ENCODE measurements at regions not wholly inside any gene's neighbourhood (a gene's known extent, or its start where the extent isn't known, plus 50 kb on each side); places are given as distances from the start of the nearest gene placed in this dataset.

GRCh38 chr4:104726002-104726401, 231.3 kb upstream of the CXXC4 start:
- H3K4me1 ChIP-seq (ENCODE audit: insufficient read depth, poor library complexity, severe bottlenecking) = peaks cover 25% of the 10 kb centered on the region
- H3K27ac ChIP-seq (ENCODE audit: poor library complexity, severe bottlenecking) = no peak overlapping the region
- no peaks in the 10 kb centered on the region for H3K36me3 ChIP-seq (ENCODE audit: low read depth)
- ATAC-seq (ENCODE audit: low read depth) = no peak
- no peaks in the 10 kb centered on the region for H3K9me3 ChIP-seq (ENCODE audit: severe bottlenecking)
- no peak overlapping the region for H3K4me3 ChIP-seq (ENCODE audit: severe bottlenecking)
- H3K27me3 ChIP-seq (ENCODE audit: insufficient read depth, poor library complexity, severe bottlenecking) = no peaks in the 10 kb centered on the region
- DNase-seq (ENCODE audit: low spot score) = no peak
- no peak for TF ChIP-seq CTCF (IDR thresholded peaks at IDR 0.05; ENCODE audit: poor library complexity, severe bottlenecking)

GRCh38 chr4:104727643-104728042, 232.9 kb upstream of the CXXC4 start:
- Histone ChIP-seq H3K27me3 (ENCODE audit: insufficient read depth, poor library complexity, severe bottlenecking) (no peaks in the 10 kb centered on the region), H3K4me3 (ENCODE audit: severe bottlenecking) (no peak overlapping the region), H3K9me3 (ENCODE audit: severe bottlenecking) (no peaks in the 10 kb centered on the region), H3K4me1 (ENCODE audit: insufficient read depth, poor library complexity, severe bottlenecking) (peaks cover 25% of the 10 kb centered on the region), H3K27ac (ENCODE audit: poor library complexity, severe bottlenecking) (peak overlapping the region; percentile 76), H3K36me3 (ENCODE audit: low read depth) (no peaks in the 10 kb centered on the region)
- DNase-seq (ENCODE audit: low spot score) (no peak), ATAC-seq (ENCODE audit: low read depth) (no peak)
- no peak for TF ChIP-seq CTCF (IDR thresholded peaks at IDR 0.05; ENCODE audit: poor library complexity, severe bottlenecking)

- Histone ChIP-seq H3K9me3 (ENCODE audit: severe bottlenecking) (no peaks in the 10 kb centered on the region), H3K27ac (ENCODE audit: poor library complexity, severe bottlenecking) (peak overlapping the region; percentile 76), H3K36me3 (ENCODE audit: low read depth) (no peaks in the 10 kb centered on the region), H3K4me1 (ENCODE audit: insufficient read depth, poor library complexity, severe bottlenecking) (peaks cover 25% of the 10 kb centered on the region), H3K4me3 (ENCODE audit: severe bottlenecking) (no peak overlapping the region), H3K27me3 (ENCODE audit: insufficient read depth, poor library complexity, severe bottlenecking) (no peaks in the 10 kb centered on the region)
- no peak for TF ChIP-seq CTCF (IDR thresholded peaks at IDR 0.05; ENCODE audit: poor library complexity, severe bottlenecking)
- ATAC-seq (ENCODE audit: low read depth) (peak; percentile 100), DNase-seq (ENCODE audit: low spot score) (peak; percentile 62)
Observed at GRCh38 chr4:104728380-104729122, 233.9 kb upstream of the CXXC4 start.

GRCh38 chr4:104732766-104733165, 238.1 kb upstream of the CXXC4 start:
- Histone ChIP-seq H3K4me3 (ENCODE audit: severe bottlenecking) (no peak overlapping the region), H3K27me3 (ENCODE audit: insufficient read depth, poor library complexity, severe bottlenecking) (no peaks in the 10 kb centered on the region), H3K27ac (ENCODE audit: poor library complexity, severe bottlenecking) (no peak overlapping the region), H3K9me3 (ENCODE audit: severe bottlenecking) (no peaks in the 10 kb centered on the region), H3K36me3 (ENCODE audit: low read depth) (no peaks in the 10 kb centered on the region), H3K4me1 (ENCODE audit: insufficient read depth, poor library complexity, severe bottlenecking) (peaks cover 23% of the 10 kb centered on the region)
- ATAC-seq (ENCODE audit: low read depth) (no peak), DNase-seq (ENCODE audit: low spot score) (no peak)
- no peak for TF ChIP-seq CTCF (IDR thresholded peaks at IDR 0.05; ENCODE audit: poor library complexity, severe bottlenecking)

GRCh38 chr4:104735174-104735573, 240.5 kb upstream of the CXXC4 start:
- Histone ChIP-seq H3K27ac (ENCODE audit: poor library complexity, severe bottlenecking) (no peak overlapping the region), H3K36me3 (ENCODE audit: low read depth) (no peaks in the 10 kb centered on the region), H3K4me1 (ENCODE audit: insufficient read depth, poor library complexity, severe bottlenecking) (peaks cover under 1% of the 10 kb centered on the region), H3K27me3 (ENCODE audit: insufficient read depth, poor library complexity, severe bottlenecking) (no peaks in the 10 kb centered on the region), H3K4me3 (ENCODE audit: severe bottlenecking) (no peak overlapping the region), H3K9me3 (ENCODE audit: severe bottlenecking) (no peaks in the 10 kb centered on the region)
- no peak for TF ChIP-seq CTCF (IDR thresholded peaks at IDR 0.05; ENCODE audit: poor library complexity, severe bottlenecking)
- DNase-seq (ENCODE audit: low spot score) (no peak), ATAC-seq (ENCODE audit: low read depth) (no peak)
